ENCODE measurements at regions not wholly inside any gene's neighbourhood (a gene's known extent, or its start where the extent isn't known, plus 50 kb on each side); places are given as distances from the start of the nearest gene placed in this dataset.

GRCh38 chr2:173419506-173419905, 64.8 kb downstream of the CDCA7 start:
- FAIRE-seq = no peak

GRCh38 chr2:173424886-173425285, 70.2 kb downstream of the CDCA7 start:
- FAIRE-seq = no peak

- peak; percentile 64 for FAIRE-seq
Measured at GRCh38 chr2:173427887-173428668, 73.4 kb downstream of the CDCA7 start.

- no peak for FAIRE-seq
Measured at GRCh38 chr2:173431191-173431590, 76.5 kb downstream of the CDCA7 start.

GRCh38 chr2:173432049-173432754, 77.5 kb downstream of the CDCA7 start:
- FAIRE-seq = peak; percentile 73

GRCh38 chr2:173434762-173435569, 80.3 kb downstream of the CDCA7 start:
- no peak for FAIRE-seq

GRCh38 chr2:173435574-173435973, 80.9 kb downstream of the CDCA7 start:
- FAIRE-seq = no peak

GRCh38 chr2:173436088-173436487, 81.4 kb downstream of the CDCA7 start:
- FAIRE-seq = no peak

- FAIRE-seq = no peak
Measured at GRCh38 chr2:173441222-173441621, 86.5 kb downstream of the CDCA7 start.

GRCh38 chr2:173442542-173442941, 87.9 kb downstream of the CDCA7 start:
- no peak for FAIRE-seq

- FAIRE-seq = no peak
Measured at GRCh38 chr2:173446722-173447121, 92.0 kb downstream of the CDCA7 start.

GRCh38 chr2:173448938-173449471, 94.3 kb downstream of the CDCA7 start:
- peak; percentile 33 for FAIRE-seq

GRCh38 chr2:173451118-173451517, 96.4 kb downstream of the CDCA7 start:
- no peak for FAIRE-seq

GRCh38 chr2:173451941-173452340, 97.3 kb downstream of the CDCA7 start:
- no peak for FAIRE-seq

- no peak for FAIRE-seq
Measured at GRCh38 chr2:173452416-173452815, 97.7 kb downstream of the CDCA7 start.

GRCh38 chr2:173456960-173457359, 102.3 kb downstream of the CDCA7 start:
- FAIRE-seq = no peak

GRCh38 chr2:173457366-173457765, 102.7 kb downstream of the CDCA7 start:
- FAIRE-seq = no peak

GRCh38 chr2:173458991-173459780, 104.5 kb downstream of the CDCA7 start:
- no peak for FAIRE-seq

- no peak for FAIRE-seq
Measured at GRCh38 chr2:173462892-173463840, 108.5 kb downstream of the CDCA7 start.

GRCh38 chr2:173463846-173464245, 109.2 kb downstream of the CDCA7 start:
- FAIRE-seq = no peak

- FAIRE-seq = no peak
Measured at GRCh38 chr2:173467751-173468150, 113.1 kb downstream of the CDCA7 start.
